BLaER1 (cell line): ENCODE measurements at regions not wholly inside any gene's neighbourhood (a gene's known extent, or its start where the extent isn't known, plus 50 kb on each side); places are given as distances from the start of the nearest gene placed in this dataset.

Source experiments
- H3K27ac ChIP-seq: shearing (Covaris generic); formaldehyde crosslinking; 2 replicates; pipeline ENCODE4 v1.8.1; 2022
- H3K27me3 ChIP-seq: shearing (Covaris generic); formaldehyde crosslinking; 2 replicates; pipeline ENCODE4 v1.8.1; 2022
- H3K36me3 ChIP-seq: shearing (Covaris generic); formaldehyde crosslinking; 2 replicates; pipeline ENCODE4 v1.8.1; 2022
- H3K4me1 ChIP-seq: shearing (Covaris generic); formaldehyde crosslinking; 2 replicates; pipeline ENCODE4 v1.8.1; 2022
- H3K4me2 ChIP-seq: shearing (Covaris generic); formaldehyde crosslinking; 2 replicates; pipeline ENCODE4 v1.8.1; 2022
- H3K4me3 ChIP-seq: shearing (Covaris generic); formaldehyde crosslinking; 2 replicates; pipeline ENCODE4 v1.8.1; 2022
- H3K9ac ChIP-seq: shearing (Covaris generic); formaldehyde crosslinking; 2 replicates; pipeline ENCODE4 v1.8.1; 2022
- H3K9me3 ChIP-seq: shearing (Covaris generic); formaldehyde crosslinking; 2 replicates; pipeline ENCODE4 v1.8.1; 2022
- H4K20me1 ChIP-seq: shearing (Covaris generic); formaldehyde crosslinking; 2 replicates; pipeline ENCODE4 v1.8.1; 2022
- Cebpa-rat ChIP-seq: shearing (Covaris generic); IDR thresholded peaks from 2 replicates; pipeline ENCODE4 v1.8.1; 2022

- H3K36me3 ChIP-seq = no peaks in the 10 kb centered on the region
- peaks cover 33% of the 10 kb centered on the region for H3K9me3 ChIP-seq
- no peak overlapping the region for H3K4me3 ChIP-seq
- no peaks in the 10 kb centered on the region for H3K27me3 ChIP-seq
- H3K4me1 ChIP-seq = no peaks in the 10 kb centered on the region
- no peaks in the 10 kb centered on the region for H4K20me1 ChIP-seq
- H3K4me2 ChIP-seq = no peak overlapping the region
- H3K9ac ChIP-seq = no peak overlapping the region
- no peak overlapping the region for H3K27ac ChIP-seq
- no peak for TF ChIP-seq Cebpa-rat
These were observed 698.7 kb downstream of the SLITRK1 start for GRCh38 chr13:83183439-83184149.

- Histone ChIP-seq H3K9ac (no peak overlapping the region), H3K36me3 (no peaks in the 10 kb centered on the region), H3K27ac (no peak overlapping the region), H3K4me3 (no peak overlapping the region), H3K9me3 (peaks cover 25% of the 10 kb centered on the region), H3K4me2 (no peak overlapping the region), H3K4me1 (no peaks in the 10 kb centered on the region), H3K27me3 (no peaks in the 10 kb centered on the region), H4K20me1 (no peaks in the 10 kb centered on the region)
- no peak for TF ChIP-seq Cebpa-rat
These were observed 699.4 kb downstream of the SLITRK1 start for GRCh38 chr13:83182845-83183244.

- H3K9ac ChIP-seq = no peak overlapping the region
- H3K27me3 ChIP-seq = no peaks in the 10 kb centered on the region
- no peaks in the 10 kb centered on the region for H3K9me3 ChIP-seq
- no peak overlapping the region for H3K4me2 ChIP-seq
- no peak overlapping the region for H3K27ac ChIP-seq
- H4K20me1 ChIP-seq = no peaks in the 10 kb centered on the region
- H3K4me3 ChIP-seq = no peak overlapping the region
- H3K36me3 ChIP-seq = no peaks in the 10 kb centered on the region
- H3K4me1 ChIP-seq = no peaks in the 10 kb centered on the region
- TF ChIP-seq Cebpa-rat = no peak
These were observed 704.3 kb downstream of the SLITRK1 start for GRCh38 chr13:83178008-83178407.

DNA sequence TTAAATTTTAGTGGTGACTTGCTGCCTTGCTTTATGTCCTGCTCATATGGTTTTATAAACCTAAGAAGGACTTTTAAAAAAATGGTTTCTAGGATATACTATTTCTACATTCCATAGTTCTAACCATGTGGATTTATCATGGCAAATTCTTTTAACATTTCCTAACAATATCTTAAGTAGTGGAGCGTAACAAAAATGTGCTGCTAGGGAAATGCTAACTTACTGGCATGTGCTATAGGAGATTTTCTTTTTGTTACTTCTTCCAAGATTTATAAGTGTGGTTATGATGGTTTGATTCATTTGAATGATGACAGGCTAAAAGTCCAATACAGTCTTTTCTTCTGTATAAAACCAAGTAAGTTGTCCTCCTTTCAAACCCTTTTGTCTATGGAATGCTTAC lies 713.7 kb downstream of the SLITRK1 start:
- 0 out of 2 replicates have a peak, but pooled peaks cover 5% of the 10 kb centered on the region for H3K9me3 ChIP-seq
- H3K4me1 ChIP-seq = no peaks in the 10 kb centered on the region
- H3K4me2 ChIP-seq = no peak overlapping the region
- no peak overlapping the region for H3K9ac ChIP-seq
- H3K27me3 ChIP-seq = no peaks in the 10 kb centered on the region
- H3K36me3 ChIP-seq = no peaks in the 10 kb centered on the region
- no peak overlapping the region for H3K27ac ChIP-seq
- no peak overlapping the region for H3K4me3 ChIP-seq
- no peak for TF ChIP-seq Cebpa-rat
- no peaks in the 10 kb centered on the region for H4K20me1 ChIP-seq

DNA sequence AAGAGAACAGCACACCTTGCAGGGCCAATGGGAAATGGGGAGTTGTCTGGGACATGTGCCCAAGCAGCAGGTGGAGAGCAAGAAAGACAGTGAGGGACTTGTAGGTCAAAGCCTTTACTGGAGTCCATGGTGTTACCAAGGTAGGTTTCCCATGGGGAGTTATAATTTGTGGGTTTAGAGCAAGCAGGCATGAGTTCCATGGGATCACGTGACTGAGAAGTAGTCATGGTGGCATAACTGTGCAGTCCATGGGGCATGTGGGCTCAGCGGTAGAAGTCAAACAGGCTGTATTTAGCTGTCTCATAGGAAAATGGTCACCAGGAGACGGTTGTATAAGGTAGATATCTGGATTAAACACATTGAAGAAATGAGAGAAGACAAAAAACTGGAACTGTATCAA lies 715.1 kb downstream of the SLITRK1 start:
- Histone ChIP-seq H3K4me1 (peaks cover 9% of the 10 kb centered on the region; the same call in 1 of the 2 replicates), H3K27me3 (no peaks in the 10 kb centered on the region), H3K4me3 (no peak overlapping the region), H3K9me3 (0 out of 2 replicates have a peak, but pooled peaks cover 5% of the 10 kb centered on the region), H3K27ac (no peak overlapping the region), H4K20me1 (no peaks in the 10 kb centered on the region), H3K36me3 (no peaks in the 10 kb centered on the region), H3K4me2 (no peak overlapping the region), H3K9ac (no peak overlapping the region)
- TF ChIP-seq Cebpa-rat = no peak

DNA sequence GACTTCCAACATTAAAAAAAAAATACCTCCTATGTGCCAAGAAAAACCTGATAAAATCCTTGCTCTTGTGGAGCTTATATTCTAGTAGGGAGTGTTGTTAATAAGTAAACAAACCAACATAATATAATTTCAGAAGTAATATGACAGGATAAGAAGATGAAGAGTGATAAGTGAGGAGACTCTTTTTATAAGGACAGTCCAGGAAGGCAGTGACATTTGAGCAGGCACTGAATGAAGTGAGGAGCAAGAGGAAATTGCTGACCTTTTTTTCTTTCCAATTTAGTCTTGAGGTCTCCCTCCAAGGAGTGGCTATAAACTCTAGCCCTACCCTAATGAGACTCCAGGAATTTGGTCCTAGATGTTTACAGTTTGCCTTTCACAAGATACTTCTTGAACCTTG lies 715.7 kb downstream of the SLITRK1 start:
- no peaks in the 10 kb centered on the region for H3K36me3 ChIP-seq
- no peaks in the 10 kb centered on the region for H3K27me3 ChIP-seq
- 0 out of 2 replicates have a peak, but pooled peaks cover 5% of the 10 kb centered on the region for H3K9me3 ChIP-seq
- no peak overlapping the region for H3K27ac ChIP-seq
- no peak overlapping the region for H3K4me2 ChIP-seq
- TF ChIP-seq Cebpa-rat = no peak
- no peaks in the 10 kb centered on the region for H4K20me1 ChIP-seq
- no peak overlapping the region for H3K9ac ChIP-seq
- H3K4me3 ChIP-seq = no peak overlapping the region
- peaks cover 9% of the 10 kb centered on the region; the same call in 1 of the 2 replicates for H3K4me1 ChIP-seq

DNA sequence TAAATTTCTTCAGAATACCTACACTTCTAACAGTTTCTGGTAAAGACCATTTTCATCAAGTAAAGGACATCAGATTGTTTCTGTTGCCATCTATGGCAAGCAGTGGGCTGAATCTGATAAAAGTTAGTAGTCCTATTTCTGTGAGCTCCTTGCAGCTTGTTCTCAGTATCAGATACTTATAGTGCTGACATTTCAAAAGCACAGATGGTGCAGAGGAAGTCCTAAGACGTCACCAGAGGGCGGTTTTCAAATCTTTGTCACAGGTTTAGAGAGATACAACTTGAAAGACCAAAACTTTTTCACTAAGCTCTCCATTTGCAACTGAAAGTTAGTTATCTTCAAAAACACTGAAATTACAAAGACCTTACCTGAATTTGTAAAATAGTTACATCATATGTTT lies 719.8 kb downstream of the SLITRK1 start:
- TF ChIP-seq Cebpa-rat = no peak
- H3K4me2 ChIP-seq = no peak overlapping the region

GRCh38 chr13:83153848-83154247 lies 728.4 kb downstream of the SLITRK1 start:
- H3K4me3 ChIP-seq = no peak overlapping the region
- peaks cover 26% of the 10 kb centered on the region for H3K9me3 ChIP-seq
- H3K4me2 ChIP-seq = peak overlapping the region; percentile 69
- H4K20me1 ChIP-seq = no peaks in the 10 kb centered on the region
- TF ChIP-seq Cebpa-rat = no peak
- H3K9ac ChIP-seq = no peak overlapping the region
- peaks cover 29% of the 10 kb centered on the region for H3K4me1 ChIP-seq
- H3K27ac ChIP-seq = peak overlapping the region; percentile 71
- H3K36me3 ChIP-seq = no peaks in the 10 kb centered on the region
- H3K27me3 ChIP-seq = no peaks in the 10 kb centered on the region

More for the DNA sequence above, 719.8 kb downstream of the SLITRK1 start:
- H3K36me3 ChIP-seq = no peaks in the 10 kb centered on the region
- no peak overlapping the region for H3K9ac ChIP-seq
- H4K20me1 ChIP-seq = no peaks in the 10 kb centered on the region
- H3K4me1 ChIP-seq = peaks cover 19% of the 10 kb centered on the region
- no peak overlapping the region for H3K27ac ChIP-seq
- H3K4me3 ChIP-seq = no peak overlapping the region
- H3K9me3 ChIP-seq = peaks cover 15% of the 10 kb centered on the region
- H3K27me3 ChIP-seq = no peaks in the 10 kb centered on the region

GRCh38 chr13:83151308-83151660 lies 731.0 kb downstream of the SLITRK1 start:
- no peaks in the 10 kb centered on the region for H3K27me3 ChIP-seq
- H3K4me1 ChIP-seq = peaks cover 29% of the 10 kb centered on the region
- H3K4me2 ChIP-seq = no peak overlapping the region
- H4K20me1 ChIP-seq = no peaks in the 10 kb centered on the region
- H3K36me3 ChIP-seq = no peaks in the 10 kb centered on the region
- H3K4me3 ChIP-seq = no peak overlapping the region
- H3K27ac ChIP-seq = no peak overlapping the region
- no peak overlapping the region for H3K9ac ChIP-seq
- TF ChIP-seq Cebpa-rat = no peak
- peaks cover 12% of the 10 kb centered on the region; the same call in 1 of the 2 replicates for H3K9me3 ChIP-seq

- H3K27me3 ChIP-seq = no peaks in the 10 kb centered on the region
- no peaks in the 10 kb centered on the region for H4K20me1 ChIP-seq
- no peak overlapping the region for H3K9ac ChIP-seq
- TF ChIP-seq Cebpa-rat = no peak
- no peak overlapping the region for H3K27ac ChIP-seq
- peaks cover 12% of the 10 kb centered on the region; the same call in 1 of the 2 replicates for H3K9me3 ChIP-seq
- H3K4me3 ChIP-seq = no peak overlapping the region
- peaks cover 29% of the 10 kb centered on the region for H3K4me1 ChIP-seq
- no peak overlapping the region for H3K4me2 ChIP-seq
- H3K36me3 ChIP-seq = no peaks in the 10 kb centered on the region
These were observed 731.5 kb downstream of the SLITRK1 start for GRCh38 chr13:83150616-83151307.
